Neural crest cell (in vitro differentiated cells): ENCODE measurements at regions not wholly inside any gene's neighbourhood (a gene's known extent, or its start where the extent isn't known, plus 50 kb on each side); places are given as distances from the start of the nearest gene placed in this dataset.

ENCODE experiments used
- DNase-seq: peaks from one replicate; pipeline ENCODE4 v3.0.0; 2021; ENCODE audit warnings: low read depth, mixed read lengths, low spot score
- H3K27ac Mint-ChIP-seq: one replicate; pipeline ENCODE4 v1.8.0; 2021; ENCODE audit warnings: mild to moderate bottlenecking, mixed read lengths; ENCODE audit not compliant: unreplicated experiment
- H3K27me3 Mint-ChIP-seq: 2 replicates; pipeline ENCODE4 v1.8.0; 2021; ENCODE audit warnings: low read depth, mild to moderate bottlenecking, mixed read lengths
- H3K36me3 Mint-ChIP-seq: 2 replicates; pipeline ENCODE4 v1.8.0; 2021; ENCODE audit warnings: low read depth, mild to moderate bottlenecking, mixed read lengths
- H3K4me1 Mint-ChIP-seq: 2 replicates; pipeline ENCODE4 v1.8.0; 2021; ENCODE audit warnings: mixed read lengths
- H3K4me3 Mint-ChIP-seq: one replicate; pipeline ENCODE4 v1.8.0; 2021; ENCODE audit warnings: mild to moderate bottlenecking, mixed read lengths
- H3K9me3 Mint-ChIP-seq: 2 replicates; pipeline ENCODE4 v1.8.0; 2021; ENCODE audit warnings: mixed read lengths
- TF ChIP-seq, protein P1 (sequence below): fragments of 200-600 bp; sonication (generic); conservative IDR thresholded peaks from 2 replicates; pipeline ENCODE4 v1.5.0; 2021; ENCODE audit warnings: antibody characterized with exemption, mild to moderate bottlenecking

GRCh38 chr1:232169436-232169835 is 460.5 kb downstream of the SIPA1L2 start:
- Mint-ChIP-seq H3K4me1 (peaks cover 7% of the 10 kb centered on the region), H3K27ac (no peak overlapping the region), H3K4me3 (no peak overlapping the region), H3K9me3 (no peaks in the 10 kb centered on the region), H3K27me3 (no peaks in the 10 kb centered on the region), H3K36me3 (no peaks in the 10 kb centered on the region)
- DNase-seq, result no peak
- TF ChIP-seq, protein P1, sequence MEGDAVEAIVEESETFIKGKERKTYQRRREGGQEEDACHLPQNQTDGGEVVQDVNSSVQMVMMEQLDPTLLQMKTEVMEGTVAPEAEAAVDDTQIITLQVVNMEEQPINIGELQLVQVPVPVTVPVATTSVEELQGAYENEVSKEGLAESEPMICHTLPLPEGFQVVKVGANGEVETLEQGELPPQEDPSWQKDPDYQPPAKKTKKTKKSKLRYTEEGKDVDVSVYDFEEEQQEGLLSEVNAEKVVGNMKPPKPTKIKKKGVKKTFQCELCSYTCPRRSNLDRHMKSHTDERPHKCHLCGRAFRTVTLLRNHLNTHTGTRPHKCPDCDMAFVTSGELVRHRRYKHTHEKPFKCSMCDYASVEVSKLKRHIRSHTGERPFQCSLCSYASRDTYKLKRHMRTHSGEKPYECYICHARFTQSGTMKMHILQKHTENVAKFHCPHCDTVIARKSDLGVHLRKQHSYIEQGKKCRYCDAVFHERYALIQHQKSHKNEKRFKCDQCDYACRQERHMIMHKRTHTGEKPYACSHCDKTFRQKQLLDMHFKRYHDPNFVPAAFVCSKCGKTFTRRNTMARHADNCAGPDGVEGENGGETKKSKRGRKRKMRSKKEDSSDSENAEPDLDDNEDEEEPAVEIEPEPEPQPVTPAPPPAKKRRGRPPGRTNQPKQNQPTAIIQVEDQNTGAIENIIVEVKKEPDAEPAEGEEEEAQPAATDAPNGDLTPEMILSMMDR, result no peak

DNA sequence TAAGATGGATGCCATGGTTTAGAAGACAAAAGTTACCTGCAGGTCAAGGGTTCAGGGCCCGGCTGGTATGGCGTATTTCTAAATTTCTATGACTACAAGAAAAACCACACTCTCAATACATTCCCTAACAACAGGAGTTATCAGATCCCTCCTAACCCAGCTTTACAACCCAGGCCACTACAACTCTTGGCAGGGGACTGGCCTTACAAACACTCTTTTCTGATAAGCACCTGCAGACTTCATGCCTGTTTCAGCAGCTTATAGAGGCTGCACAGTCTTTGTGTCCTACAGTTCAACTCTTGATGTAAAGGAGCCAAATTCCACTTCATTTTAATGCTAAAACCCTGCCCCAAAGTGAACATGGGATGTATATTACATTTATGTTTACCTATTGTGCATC is 461.4 kb downstream of the SIPA1L2 start:
- TF ChIP-seq, protein P1, result no peak
- no peaks in the 10 kb centered on the region for H3K9me3 Mint-ChIP-seq
- no peak overlapping the region for H3K27ac Mint-ChIP-seq
- peaks cover 7% of the 10 kb centered on the region for H3K4me1 Mint-ChIP-seq
- no peak for DNase-seq
- H3K36me3 Mint-ChIP-seq, result no peaks in the 10 kb centered on the region
- no peak overlapping the region for H3K4me3 Mint-ChIP-seq
- H3K27me3 Mint-ChIP-seq, result no peaks in the 10 kb centered on the region

DNA sequence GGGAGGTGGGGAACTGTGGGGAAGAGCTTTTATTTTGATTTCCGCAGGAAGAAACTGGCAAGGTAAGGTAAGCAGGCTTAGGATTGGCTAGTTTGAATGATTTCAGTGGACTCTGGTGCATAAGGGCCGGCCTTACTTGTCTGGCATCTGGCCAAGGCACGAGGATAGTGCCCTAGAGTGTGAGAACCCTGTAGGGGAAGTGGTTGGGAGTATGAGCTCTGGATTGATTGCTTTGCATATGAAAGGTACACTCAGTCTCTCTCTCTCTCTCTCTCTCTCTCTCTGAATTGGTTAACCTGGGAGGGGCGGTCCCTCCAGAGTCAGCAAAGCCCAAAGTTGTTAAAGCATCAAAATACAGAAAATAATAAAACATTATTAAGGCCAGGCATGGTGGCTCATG is 463.0 kb downstream of the SIPA1L2 start:
- no peak for DNase-seq
- no peak overlapping the region for H3K27ac Mint-ChIP-seq
- H3K36me3 Mint-ChIP-seq, result no peaks in the 10 kb centered on the region

DNA sequence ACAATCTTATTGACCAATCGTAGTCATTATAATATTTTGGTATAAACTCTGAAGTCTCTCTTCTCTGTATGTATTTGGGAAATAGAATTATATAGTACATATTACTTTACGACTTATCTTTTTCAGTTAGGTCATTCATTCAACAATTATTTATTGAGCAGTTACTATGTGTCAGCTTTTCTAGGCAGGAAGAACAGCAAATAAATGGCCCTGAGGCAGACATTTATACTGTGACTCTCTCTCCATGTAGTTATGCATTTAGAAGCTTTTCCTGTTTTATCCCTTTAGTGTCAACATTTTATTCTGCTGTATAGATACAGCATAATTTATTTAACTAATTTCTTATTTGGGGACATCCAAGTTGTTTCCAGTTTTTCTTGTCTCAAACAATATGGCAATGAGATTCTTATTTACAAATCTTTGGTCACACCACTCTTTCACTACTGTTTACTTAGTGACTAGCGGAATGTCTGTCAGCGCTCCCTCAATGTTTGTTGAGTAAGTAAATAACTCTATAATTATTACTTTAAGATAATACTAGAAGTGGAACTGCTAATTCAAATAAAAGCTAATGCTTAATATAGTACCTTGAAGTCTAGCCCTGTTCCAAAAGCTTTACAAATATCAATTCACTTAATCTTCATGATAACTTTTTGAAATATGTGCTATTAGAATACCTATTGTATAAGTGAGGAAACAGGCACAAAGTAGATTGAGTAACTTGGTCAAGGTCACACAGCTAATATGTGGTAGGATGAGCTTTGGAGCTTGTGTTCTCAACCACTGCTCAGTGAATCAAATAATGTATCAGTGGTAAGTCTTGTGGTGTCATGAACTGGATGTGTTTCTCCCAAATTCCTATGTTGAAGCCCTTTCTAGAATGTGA is 465.6 kb downstream of the SIPA1L2 start:
- Mint-ChIP-seq H3K27me3 (no peaks in the 10 kb centered on the region), H3K4me3 (no peak overlapping the region), H3K4me1 (peaks cover 14% of the 10 kb centered on the region), H3K36me3 (no peaks in the 10 kb centered on the region), H3K9me3 (no peaks in the 10 kb centered on the region), H3K27ac (no peak overlapping the region)
- TF ChIP-seq, protein P1, result no peak
- no peak for DNase-seq

More for the DNA sequence above, 463.0 kb downstream of the SIPA1L2 start:
- Mint-ChIP-seq H3K4me1 (peaks cover 7% of the 10 kb centered on the region), H3K4me3 (no peak overlapping the region), H3K9me3 (no peaks in the 10 kb centered on the region), H3K27me3 (no peaks in the 10 kb centered on the region)
- TF ChIP-seq, protein P1, result no peak

DNA sequence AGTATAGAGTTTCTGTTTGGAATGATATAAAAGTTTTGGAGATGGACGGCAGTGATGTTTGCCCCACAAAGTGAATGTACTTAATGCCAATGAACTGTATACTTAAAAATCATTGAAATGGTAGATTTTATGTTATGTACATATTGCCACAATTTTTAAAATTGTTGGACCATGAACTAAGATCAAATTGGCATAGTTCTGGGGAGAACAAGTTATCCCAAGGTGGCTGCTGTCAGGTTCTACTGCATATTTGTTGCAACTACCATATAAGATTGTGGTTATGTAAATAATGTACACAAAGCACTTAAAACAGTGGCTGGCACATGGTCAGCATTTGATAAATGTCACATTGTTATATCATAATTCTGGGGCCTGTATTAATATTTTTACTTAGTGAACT is 466.4 kb downstream of the SIPA1L2 start:
- Mint-ChIP-seq H3K9me3 (peaks cover 4% of the 10 kb centered on the region), H3K27me3 (no peaks in the 10 kb centered on the region), H3K4me1 (peaks cover 9% of the 10 kb centered on the region), H3K4me3 (no peak overlapping the region), H3K27ac (no peak overlapping the region), H3K36me3 (no peaks in the 10 kb centered on the region)
- DNase-seq, result no peak
- TF ChIP-seq, protein P1, result no peak
